GM18517 (cell line): ENCODE measurements at regions not wholly inside any gene's neighbourhood (a gene's known extent, or its start where the extent isn't known, plus 50 kb on each side); places are given as distances from the start of the nearest gene placed in this dataset.
"Not testable (repeated sequence)": the region's sequence is repeated elsewhere in the genome, so short reads cannot be mapped to it uniquely, and the experiment has no call there.

Source experiments
- ATAC-seq: cut with Tn5 transposase; IDR thresholded peaks from one replicate; pipeline ENCODE4 v1.9.1; 2021; ENCODE audit warnings: mild to moderate bottlenecking, moderate library complexity; ENCODE audit not compliant: unreplicated experiment

DNA sequence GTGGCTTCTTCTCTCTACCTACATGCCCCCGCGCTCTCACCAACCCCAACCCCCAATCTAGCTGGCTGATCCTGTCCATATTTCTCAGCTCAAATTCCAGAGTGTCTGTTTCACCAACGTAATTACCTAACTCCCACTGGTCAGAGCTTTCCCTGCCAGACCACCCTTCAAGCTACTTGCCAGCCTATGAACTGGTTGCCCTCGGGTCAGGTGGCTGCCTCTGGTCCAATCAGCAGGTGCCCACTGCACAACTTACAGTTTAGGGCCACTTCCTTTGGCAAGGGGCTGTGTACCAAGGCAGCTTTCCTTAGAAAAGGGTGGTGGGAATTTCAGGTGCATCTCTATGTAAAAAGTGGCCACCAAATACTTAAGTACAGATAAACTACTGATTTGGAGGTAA, 92.2 kb upstream of the SLC30A5 start:
- no peak for ATAC-seq

DNA sequence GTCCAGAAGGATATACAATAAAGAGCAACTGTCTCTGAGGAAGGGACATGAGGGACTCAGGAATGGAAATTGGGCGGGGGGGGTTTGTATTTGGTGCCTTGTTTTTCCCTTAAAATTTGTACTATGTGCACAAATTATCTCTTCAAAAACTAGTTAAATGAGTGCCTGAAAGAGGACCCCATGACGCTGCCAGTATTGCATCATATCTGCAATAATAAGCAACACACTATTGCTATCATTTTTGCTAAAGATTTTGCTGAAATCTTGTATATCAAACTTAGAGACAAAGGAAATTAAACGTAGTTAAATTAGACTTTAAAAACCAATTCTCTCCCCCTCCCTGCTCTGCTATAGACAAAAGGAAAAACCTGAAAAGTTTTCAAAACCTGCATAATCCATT, 89.7 kb upstream of the SLC30A5 start:
- no peak for ATAC-seq

DNA sequence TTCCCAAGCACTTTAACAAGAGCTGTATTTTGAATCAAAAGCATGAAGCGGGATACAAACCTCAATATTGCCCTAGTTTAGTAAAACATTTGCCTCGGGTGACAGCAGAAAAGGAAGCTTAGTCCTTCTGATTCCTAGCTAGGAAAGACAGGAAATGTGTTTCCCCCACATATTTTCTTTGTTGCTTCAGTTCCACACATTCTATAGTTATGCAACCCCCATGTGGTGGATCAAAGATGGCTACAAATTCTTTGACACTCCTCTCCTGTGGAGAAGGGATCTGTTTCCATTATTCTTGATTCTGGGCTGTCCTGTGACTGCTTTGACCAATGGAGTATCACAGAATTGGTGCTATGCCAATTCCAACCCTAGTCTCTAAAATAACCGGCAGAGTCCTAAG, 89.1 kb upstream of the SLC30A5 start:
- ATAC-seq = no peak

DNA sequence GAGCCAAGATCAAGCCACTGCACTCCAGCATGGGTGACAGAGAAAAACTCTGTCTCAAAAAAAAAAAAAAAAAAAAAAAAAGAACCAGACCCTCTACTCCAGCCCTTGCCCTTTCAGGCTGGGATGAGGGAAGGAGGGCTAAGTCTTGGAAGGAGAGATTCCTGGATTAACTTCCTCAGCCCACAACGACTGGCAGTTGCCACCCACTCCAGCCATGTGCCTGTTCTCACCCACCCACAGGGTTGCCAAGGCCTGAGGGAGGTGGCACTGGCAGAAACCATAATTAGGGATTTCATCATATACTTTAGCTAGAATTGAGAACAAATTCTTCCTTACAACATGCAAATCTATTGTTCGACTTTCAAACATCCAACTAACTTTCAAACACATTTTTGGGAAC, 87.8 kb upstream of the SLC30A5 start:
- no peak for ATAC-seq

DNA sequence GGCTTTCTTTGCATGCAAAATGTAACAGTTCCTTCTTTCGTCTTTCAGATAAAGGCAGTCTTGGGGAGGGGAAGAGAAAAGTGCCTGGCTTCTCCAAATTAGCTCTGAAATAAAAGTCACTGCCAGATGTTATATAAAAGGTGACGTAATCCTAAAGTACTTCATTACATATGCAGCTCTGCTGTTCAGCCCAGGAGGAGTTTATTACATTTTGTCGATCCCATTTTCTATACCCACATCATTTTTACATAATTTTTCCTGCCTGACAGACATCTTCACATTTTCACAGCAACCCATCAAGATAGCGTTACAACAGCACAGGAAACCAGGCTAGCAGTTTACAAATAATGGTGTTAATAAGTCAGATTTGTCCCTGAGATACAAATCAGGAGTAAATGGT, 86.7 kb upstream of the SLC30A5 start:
- no peak for ATAC-seq

DNA sequence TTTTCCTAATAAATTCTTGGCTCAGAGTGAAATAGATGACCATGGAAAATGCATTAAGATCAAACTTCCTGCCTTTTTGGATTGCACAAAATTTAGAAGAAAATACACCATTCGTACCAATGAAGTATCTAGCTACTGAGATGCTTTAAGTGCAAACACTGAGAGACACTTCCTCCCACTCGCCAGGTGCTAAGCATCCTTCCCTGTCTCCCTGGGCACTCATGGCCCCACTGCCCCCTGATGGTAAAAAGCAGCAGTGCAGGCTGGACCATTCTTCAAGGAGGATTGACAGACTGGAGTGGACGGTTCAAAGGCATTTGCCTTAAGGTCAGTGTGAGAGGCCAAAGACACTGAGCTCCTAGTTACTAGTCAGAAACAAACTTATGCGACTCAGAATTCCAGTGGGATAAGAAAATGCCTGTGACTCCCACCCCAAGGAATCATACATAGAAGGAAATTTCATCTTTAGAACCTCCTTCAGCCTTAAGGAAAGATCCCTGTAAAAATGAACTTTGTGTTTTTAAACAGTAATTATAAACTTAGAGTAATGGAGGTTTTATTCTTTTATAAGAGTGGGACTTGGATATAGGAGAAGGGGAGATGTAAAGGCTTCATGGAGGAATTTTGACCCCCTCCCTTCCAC, 86.0 kb upstream of the SLC30A5 start:
- peak; percentile 96 for ATAC-seq

DNA sequence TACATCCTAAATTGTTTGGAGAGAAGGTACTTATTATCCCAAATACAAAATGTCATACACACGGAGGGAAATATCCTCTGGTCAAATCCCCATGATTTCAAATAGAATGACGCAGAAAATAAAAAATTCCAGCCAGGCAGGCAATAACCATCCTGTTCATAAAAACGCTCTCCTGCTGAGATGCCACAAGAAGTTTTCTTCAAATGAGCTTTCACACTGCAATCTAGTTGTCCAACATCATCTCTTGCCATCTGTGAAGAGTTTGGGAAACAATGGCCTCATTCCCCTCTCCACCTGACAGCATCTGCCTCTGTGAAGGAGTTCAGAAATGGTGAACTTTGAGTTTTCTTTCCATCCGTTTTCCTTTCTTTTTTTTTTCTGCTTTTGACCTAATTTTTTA, 83.3 kb upstream of the SLC30A5 start:
- no peak for ATAC-seq

DNA sequence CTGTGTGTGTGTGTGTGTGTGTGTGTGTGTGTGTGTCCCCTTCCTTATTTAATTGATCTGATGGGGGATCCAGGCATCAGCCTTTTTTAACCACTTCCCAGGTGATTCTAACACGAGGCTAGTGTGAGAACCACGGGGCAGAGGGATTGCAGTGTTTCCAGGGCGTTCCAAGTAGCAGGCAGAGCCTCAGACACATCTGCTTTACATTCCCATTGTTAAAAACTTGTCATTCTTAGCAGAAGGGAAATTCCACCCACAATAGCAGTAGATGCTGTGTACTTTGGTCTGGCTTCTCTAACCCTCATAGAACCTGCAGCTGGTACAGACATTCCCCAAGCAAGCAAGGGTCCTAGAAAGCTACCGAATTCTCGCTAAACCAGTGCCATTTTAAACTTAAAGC, 81.9 kb upstream of the SLC30A5 start:
- ATAC-seq = no peak

DNA sequence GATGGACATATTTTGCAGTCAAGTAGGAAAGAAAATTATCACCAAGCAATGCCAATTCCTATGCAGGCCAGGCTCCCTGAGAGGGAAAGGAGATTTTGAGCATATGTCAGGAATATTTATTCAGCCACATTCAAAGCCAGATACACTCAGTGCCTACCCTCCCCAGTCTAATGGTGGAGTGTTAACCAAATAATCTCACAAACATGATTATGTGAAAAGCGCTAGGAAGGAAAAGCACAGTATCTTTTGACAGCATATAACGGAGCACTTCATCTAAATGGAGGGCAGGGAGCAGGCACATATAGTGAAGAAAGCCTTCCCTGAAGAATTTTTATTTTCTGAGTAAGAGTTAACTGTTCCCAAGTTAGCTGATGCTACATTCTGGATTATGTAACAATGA, 80.3 kb upstream of the SLC30A5 start:
- no peak for ATAC-seq

DNA sequence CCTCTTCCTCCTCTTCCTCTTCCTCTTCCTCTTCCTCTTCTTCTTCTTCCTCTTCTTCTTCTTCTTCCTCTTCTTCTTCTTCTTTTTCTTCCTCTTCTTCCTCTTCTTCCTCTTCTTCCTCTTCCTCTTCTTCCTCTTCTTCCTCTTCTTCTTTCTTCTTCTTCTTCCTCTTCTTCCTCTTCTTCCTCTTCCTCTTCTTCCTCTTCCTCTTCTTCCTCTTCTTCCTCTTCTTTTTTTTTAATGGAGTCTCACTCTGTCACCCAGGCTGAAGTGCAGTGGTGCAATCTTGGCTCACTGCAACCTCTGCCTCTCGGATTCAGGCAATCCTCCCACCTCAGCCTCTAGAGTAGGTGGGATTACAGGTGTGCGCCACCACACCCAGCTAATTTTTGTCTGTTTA, 79.8 kb upstream of the SLC30A5 start:
- not testable (repeated sequence) for ATAC-seq

DNA sequence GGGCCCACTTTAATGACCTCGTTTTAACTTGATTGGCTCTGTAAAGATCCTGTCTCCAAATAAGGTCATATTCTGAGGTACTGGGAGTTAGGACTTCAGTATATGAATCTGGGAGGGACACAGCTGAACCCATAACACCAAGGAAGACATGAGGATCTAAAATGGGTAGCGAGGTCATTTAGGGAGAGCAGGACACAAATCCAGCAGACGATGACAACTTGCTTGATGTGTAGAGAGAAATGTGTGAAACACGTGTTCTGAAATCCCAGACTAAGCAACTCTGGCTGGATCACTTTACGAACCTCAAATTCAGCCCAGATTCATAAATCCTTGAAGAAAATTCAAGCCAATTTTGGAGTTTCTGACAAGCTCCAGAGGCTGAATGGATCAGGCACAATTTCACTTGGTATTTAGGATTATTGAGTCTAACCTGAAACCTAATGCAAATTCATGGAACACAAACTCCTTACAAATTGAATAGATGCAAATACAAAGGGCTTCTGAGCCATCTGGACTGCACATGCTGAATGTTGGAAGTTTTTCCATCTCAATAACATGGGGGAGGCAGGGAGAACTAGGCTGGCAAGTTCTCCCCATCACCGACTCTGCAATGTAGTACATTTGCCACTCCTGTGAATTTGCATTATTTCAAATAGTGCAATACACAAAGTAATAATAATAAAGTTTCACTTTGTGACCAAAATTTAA, 74.0 kb upstream of the SLC30A5 start:
- no peak for ATAC-seq

DNA sequence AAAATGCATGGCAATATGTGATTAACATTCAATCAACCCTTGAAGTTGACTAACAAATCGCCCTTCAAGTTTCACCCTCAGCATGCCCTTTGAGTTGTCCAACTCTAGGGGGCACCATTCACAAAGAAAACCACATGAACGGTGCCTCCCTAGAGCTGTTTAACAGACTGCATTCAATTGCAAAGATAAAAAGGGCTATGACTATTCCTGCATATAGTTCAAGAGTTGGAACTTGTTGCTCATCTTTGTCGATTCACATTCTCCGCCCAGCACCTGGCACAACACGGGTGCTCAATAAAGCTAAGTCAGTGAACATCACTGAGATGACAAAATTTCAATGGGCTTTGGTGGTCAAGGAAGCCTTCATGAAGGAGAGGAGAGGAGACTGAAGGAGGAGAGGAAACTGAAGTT, 69.6 kb upstream of the SLC30A5 start:
- no peak for ATAC-seq

DNA sequence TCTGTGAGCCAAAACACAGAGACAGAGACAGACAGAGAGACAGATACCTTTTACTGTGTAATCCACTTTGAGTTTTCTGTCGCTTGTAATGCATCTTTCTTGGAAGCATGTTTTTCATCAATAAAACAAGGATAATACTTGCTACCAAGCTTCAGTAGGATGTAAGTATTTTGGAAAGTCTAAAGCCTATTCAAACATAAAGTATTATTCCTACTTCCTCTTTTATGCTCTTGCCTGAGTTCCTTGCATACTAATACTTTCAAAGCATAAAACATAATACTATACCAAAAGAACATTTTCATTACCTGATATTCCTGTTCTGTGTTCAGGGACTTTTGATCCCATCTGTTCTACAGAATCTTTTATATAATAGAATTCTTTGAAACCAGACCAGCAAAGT, 64.5 kb upstream of the SLC30A5 start:
- ATAC-seq = no peak

DNA sequence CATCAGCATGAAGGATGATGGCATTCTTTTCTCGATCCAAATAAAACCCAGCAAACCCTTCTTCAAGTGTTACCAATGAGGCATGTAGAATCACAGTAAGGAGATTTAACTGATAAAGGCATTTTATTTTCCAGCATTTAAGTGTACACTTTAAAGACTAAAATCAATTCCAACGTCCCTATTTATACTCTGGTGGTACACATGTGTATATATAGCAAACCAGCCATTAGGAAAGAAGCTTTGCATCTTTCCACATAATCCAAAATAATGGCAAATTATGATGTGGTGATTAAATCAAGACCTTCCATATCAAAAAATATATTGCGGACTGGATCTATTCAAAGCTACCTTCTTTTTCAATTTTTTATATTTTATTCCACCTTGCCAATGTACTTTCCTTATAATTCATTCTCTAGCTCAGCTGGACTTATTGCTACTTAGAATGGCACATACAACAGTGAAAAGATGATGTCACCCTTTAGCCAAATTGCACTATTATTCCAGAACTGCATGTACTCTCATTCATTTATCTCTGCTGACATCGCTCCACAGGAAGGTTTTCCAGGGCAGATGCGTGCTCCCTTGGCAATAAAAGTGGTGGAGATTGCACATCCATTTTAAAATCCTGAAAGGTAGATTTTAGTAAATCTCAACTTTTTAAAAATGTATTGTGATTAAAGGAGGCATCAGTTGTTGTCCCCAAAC, 63.3 kb upstream of the SLC30A5 start:
- ATAC-seq = no peak

DNA sequence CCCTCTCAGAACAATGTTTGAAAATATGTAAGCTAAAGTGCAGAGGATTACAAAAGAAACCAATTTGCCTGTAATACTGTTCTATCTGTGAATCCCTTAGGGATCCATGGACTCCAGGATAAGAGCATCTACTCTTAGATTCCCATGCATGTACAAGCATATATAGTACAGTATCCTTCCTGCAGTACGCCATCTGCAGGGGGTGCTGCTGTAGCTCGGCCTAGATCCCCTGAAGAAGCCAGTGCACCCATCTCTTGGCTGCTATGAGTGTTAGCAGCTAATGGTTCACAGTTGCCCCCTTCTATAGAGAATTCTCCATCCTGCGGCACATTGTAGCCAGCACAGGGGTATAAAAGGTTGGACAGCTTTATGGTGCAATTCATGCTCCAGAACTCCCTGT, 61.8 kb upstream of the SLC30A5 start:
- ATAC-seq = no peak

DNA sequence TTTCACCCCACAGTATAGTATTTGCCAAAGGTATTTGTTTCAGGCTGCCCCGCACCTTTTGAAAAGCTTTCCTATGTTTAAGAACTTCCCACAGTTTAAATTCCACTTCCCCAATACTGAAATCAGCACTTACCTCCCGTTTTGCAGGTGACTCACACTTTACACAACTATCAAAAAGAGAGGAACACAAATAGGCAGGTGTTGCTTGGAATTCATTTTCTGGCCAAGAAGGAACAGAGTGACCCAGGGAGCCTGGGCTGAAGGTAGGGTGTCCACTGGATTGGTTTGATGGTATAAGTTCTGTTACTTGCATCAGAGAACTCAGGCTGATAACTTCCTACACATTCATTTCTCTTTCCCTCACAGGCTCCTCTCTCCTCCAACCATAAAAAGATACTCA, 60.1 kb upstream of the SLC30A5 start:
- ATAC-seq = no peak

DNA sequence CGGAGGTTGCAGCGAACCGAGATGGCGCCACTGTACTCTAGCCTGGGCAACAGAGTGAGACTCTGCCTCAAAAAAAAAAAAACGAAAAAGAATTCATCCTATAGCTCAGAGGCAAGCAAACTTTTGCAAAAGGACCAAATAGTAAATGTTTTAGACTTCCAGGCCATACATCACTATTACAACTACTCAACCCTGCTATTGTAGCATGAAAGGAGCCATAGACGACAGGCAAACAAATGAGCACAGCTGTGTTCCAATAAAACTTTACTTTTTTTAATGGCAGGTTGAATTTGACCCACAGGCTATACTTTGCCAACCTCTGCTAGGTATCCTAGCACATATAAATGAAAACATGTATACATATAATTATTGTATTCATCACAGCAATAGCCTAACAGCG, 58.9 kb upstream of the SLC30A5 start:
- ATAC-seq = no peak

DNA sequence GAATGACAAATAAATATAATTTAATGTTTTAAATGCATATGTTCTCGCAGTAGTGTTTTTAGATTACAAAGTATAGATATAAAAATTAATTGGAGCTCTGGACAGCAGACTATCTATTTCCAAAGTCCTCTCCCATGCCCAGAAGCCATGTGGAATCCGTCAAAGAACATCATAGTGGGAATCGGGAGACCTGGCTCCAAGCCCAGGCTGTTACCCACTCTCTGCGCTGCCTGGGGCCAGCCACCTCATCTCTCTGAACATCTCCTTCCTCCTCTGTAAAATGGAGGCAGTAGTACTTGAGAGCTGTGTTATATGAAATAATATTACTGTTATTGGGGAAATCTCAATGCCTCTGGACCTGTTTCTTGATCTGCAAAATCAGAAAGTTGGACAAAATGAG, 58.1 kb upstream of the SLC30A5 start:
- ATAC-seq = no peak

DNA sequence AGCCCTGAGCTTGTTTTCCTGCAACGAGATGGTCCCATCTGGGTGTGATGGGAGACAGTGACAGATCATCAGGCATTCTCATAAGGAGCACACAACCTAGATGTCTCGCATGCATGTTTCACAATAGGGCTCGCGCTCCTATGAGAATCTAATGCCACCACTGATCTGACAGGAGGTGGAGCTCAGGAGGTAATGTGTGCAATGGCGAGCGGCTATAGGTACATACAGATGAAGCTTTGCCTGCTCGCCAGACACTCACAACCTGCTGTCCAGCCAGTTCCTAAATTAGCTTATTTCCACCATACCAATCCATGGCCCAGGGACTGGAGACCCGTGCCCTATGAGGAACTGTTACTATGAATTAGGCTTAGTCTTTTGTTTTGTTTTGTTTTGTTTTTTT, 55.3 kb upstream of the SLC30A5 start:
- no peak for ATAC-seq

DNA sequence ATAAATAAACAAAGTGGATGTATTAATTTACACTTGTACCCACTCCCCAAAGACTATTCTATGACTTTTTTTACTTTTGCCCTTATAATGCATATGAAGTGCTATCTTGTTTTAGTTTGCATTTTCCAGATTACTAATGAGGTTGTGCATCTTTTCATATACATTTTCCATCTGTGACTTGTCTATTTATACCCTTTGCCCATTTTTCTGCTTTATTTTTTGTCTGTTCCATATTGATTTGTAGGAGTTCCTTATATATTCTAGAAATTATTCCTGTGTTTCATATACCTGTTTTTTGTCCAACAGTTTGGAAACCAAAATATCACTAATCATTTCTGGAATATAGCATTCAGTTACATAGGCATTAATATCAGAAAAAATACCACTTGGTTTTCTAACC, 54.0 kb upstream of the SLC30A5 start:
- ATAC-seq = no peak

DNA sequence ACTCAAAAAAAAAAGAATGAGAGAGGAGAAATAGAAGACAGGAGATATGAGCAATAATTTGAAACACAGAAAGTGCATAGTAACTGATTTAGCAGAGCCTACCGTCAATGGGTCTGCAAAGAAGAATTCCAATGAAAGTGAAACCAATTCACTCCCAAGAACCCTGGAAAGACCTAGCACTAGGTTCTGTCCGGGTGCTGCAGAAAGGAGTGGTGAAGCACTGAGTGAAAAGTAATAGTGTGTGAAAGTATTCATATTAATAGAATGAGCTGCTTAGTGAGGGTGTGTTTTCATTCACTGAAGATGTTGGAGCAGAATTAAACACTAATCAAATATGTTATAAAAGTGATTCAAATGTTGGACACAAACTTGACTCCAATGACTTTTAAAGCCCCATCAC, 51.3 kb upstream of the SLC30A5 start:
- peak; percentile 28 for ATAC-seq

DNA sequence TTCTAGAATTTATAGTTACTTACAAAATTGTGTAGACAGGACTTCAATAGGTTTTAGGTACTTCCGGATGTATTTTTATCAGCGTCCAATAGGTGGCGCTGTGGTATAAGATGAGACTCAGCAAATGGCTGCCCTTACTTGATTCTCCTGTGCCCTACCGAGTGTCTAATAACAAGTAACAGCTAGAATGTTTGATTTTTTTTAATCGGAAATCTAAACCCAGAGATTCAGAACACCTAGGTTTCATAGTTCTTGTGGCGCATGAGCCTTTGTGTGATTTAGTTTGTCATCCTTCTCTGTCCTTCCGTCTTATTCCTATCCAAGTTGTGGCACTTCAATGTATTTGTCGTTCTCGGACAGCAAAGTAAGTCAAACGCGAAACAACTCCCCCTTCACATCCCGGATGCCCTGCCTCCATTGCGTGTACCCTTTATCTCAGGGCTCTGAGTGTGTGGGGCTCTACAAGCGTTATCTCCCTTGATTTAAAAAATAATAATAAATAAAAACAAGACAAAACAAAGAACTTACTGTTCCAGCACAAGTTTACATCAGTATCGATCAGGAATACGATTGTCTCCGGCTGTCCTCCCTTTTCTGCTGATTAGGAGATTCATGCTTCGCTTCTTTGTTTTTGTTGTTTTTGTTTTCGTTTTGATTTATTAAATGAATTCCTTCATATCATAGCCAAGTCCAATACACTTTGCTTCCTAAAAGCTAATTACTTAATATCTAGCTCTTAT, 50.7 kb upstream of the SLC30A5 start:
- peak; percentile 98 for ATAC-seq
